Neuronal stem cell (in vitro differentiated cells): ENCODE measurements at regions not wholly inside any gene's neighbourhood (a gene's known extent, or its start where the extent isn't known, plus 50 kb on each side); places are given as distances from the start of the nearest gene placed in this dataset.
A peak's percentile ranks its signal among the peaks of the same experiment; 100 is the strongest.
"Not testable (repeated sequence)": the region's sequence is repeated elsewhere in the genome, so short reads cannot be mapped to it uniquely, and the experiment has no call there.

Source experiments
- DNase-seq: peaks from one replicate; pipeline ENCODE4 v3.0.0-alpha.2; 2013; ENCODE audit warnings: low spot score
- H2AFZ ChIP-seq: one replicate; pipeline ENCODE4 v1.6.1; 2013; ENCODE audit warnings: mild to moderate bottlenecking, low read length, inconsistent platforms
- H2AK5ac ChIP-seq: 2 replicates; pipeline ENCODE4 v1.6.1; 2013; ENCODE audit warnings: low read depth, mild to moderate bottlenecking, inconsistent platforms, low read length, moderate library complexity, mixed read lengths
- H2BK120ac ChIP-seq: 2 replicates; pipeline ENCODE4 v1.6.1; 2013; ENCODE audit warnings: low read depth, mild to moderate bottlenecking, inconsistent platforms, low read length, moderate library complexity, mixed read lengths
- H2BK12ac ChIP-seq: one replicate; pipeline ENCODE4 v1.6.1; 2013; ENCODE audit warnings: low read length, inconsistent platforms
- H2BK15ac ChIP-seq: 2 replicates; pipeline ENCODE4 v1.6.1; 2013; ENCODE audit warnings: mild to moderate bottlenecking, low read length, inconsistent platforms, mixed read lengths
- H2BK5ac ChIP-seq: one replicate; pipeline ENCODE4 v1.6.1; 2013; ENCODE audit warnings: inconsistent platforms, mild to moderate bottlenecking, low read length, moderate library complexity
- H3K14ac ChIP-seq: one replicate; pipeline ENCODE4 v1.6.1; 2013; ENCODE audit warnings: low read length, inconsistent platforms
- H3K18ac ChIP-seq: 2 replicates; pipeline ENCODE4 v1.6.1; 2013; ENCODE audit warnings: low read length, inconsistent platforms
- H3K23ac ChIP-seq: 2 replicates; pipeline ENCODE4 v1.6.1; 2013; ENCODE audit warnings: low read depth, mild to moderate bottlenecking, mixed read lengths, low read length, inconsistent platforms; ENCODE audit not compliant: poor library complexity
- H3K27ac ChIP-seq: replicated peaks from 3 replicates; pipeline ENCODE4 v1.5.1; 2013; ENCODE audit warnings: low read length, inconsistent platforms
- H3K27me3 ChIP-seq, 3 experiments: 2 replicates each; pipeline ENCODE4 v1.6.1; 2013; ENCODE audit warnings: low read length in 3 of 3, mild to moderate bottlenecking in 2 of 3, inconsistent platforms in 1 of 3, low read depth in 1 of 3, mixed read lengths in 1 of 3, moderate library complexity in 1 of 3; ENCODE audit not compliant: control insufficient read depth in 3 of 3, insufficient read depth in 3 of 3
- H3K36me3 ChIP-seq, 2 donors: replicated peaks in 1 of 2; 2 replicates each; pipeline ENCODE4 v1.6.1; 2013; ENCODE audit warnings: low read length in 2 of 2; ENCODE audit not compliant: control insufficient read depth in 2 of 2, insufficient read depth in 2 of 2
- H3K4ac ChIP-seq: 2 replicates; pipeline ENCODE4 v1.6.1; 2013; ENCODE audit warnings: inconsistent platforms, mild to moderate bottlenecking, low read length, moderate library complexity
- H3K4me1 ChIP-seq, 2 donors: 1 replicate in 1 of 2; 2 replicates in 1 of 2; pipeline ENCODE4 v1.6.1; 2013; ENCODE audit warnings: low read length in 2 of 2, low read depth in 1 of 2; ENCODE audit not compliant: control insufficient read depth in 2 of 2, insufficient read depth in 1 of 2
- H3K4me2 ChIP-seq: one replicate; pipeline ENCODE4 v1.6.1; 2013; ENCODE audit warnings: mild to moderate bottlenecking, low read length, inconsistent platforms; ENCODE audit not compliant: insufficient read depth, poor library complexity, severe bottlenecking
- H3K4me3 ChIP-seq, 2 donors: 2 replicates each; pipeline ENCODE4 v1.5.1; 2013; ENCODE audit warnings: low read length in 2 of 2, mild to moderate bottlenecking in 2 of 2, inconsistent platforms in 1 of 2, moderate library complexity in 1 of 2
- H3K79me1 ChIP-seq: one replicate; pipeline ENCODE4 v1.6.1; 2013; ENCODE audit warnings: low read depth, mild to moderate bottlenecking, inconsistent platforms, low read length, moderate library complexity
- H3K9ac ChIP-seq: one replicate; pipeline ENCODE4 v1.6.1; 2013; ENCODE audit warnings: mild to moderate bottlenecking, low read depth, low read length, inconsistent platforms; ENCODE audit not compliant: poor library complexity
- H3K9me3 ChIP-seq, 2 donors: replicated peaks in 1 of 2; 2 replicates each; pipeline versions ENCODE3 to v1.6.1; 2013; ENCODE audit warnings: low read length in 2 of 2, mild to moderate bottlenecking in 2 of 2, inconsistent platforms in 1 of 2, low read depth in 1 of 2, mixed read lengths in 1 of 2, moderate library complexity in 1 of 2; ENCODE audit not compliant: control insufficient read depth in 2 of 2, insufficient read depth in 1 of 2
- H4K8ac ChIP-seq: one replicate; pipeline ENCODE4 v1.6.1; 2013; ENCODE audit warnings: low read depth, mild to moderate bottlenecking, inconsistent platforms, low read length, moderate library complexity
- H4K91ac ChIP-seq: one replicate; pipeline ENCODE4 v1.6.1; 2013; ENCODE audit warnings: low read length, low read depth, mild to moderate bottlenecking, inconsistent platforms; ENCODE audit not compliant: poor library complexity
- WGBS, 2 donors: extraction: QIAGEN DNeasy Blood & Tissue Kit; methylation state at CpG; one replicate each; pipeline ENCODE4 v1.1.7; 2013; ENCODE audit warnings: missing lambda C conversion rate in 2 of 2, mixed read lengths in 1 of 2; ENCODE audit not compliant: insufficient read length in 2 of 2, insufficient replicate concordance in 1 of 2; ENCODE audit errors: extremely low coverage in 2 of 2; 5-methylcytosine and 5-hydroxymethylcytosine counted together

- Histone ChIP-seq H3K4ac (no peak overlapping the region), H2AK5ac (no peak overlapping the region), H3K27me3 (peaks cover 0 to 3% (median 0%) of the 10 kb centered on the region in 3 experiments), H4K8ac (no peak overlapping the region), H3K14ac (no peak overlapping the region), H4K91ac (no peak overlapping the region), H3K23ac (no peak overlapping the region), H2AFZ (peak overlapping the region; percentile 94), H3K9me3 (no peaks in the 10 kb centered on the region), H2BK15ac (no peak overlapping the region), H3K27ac (no peak overlapping the region), H3K4me1 (peaks cover 0 to 2% of the 10 kb centered on the region in 2 donors), H3K9ac (no peak overlapping the region), H3K4me3 (no peak overlapping the region), H2BK12ac (no peak overlapping the region), H3K18ac (no peak overlapping the region), H3K79me1 (no peaks in the 10 kb centered on the region), H3K36me3 (no peaks in the 10 kb centered on the region), H2BK5ac (no peak overlapping the region), H2BK120ac (no peak overlapping the region), H3K4me2 (no peak overlapping the region)
- WGBS, 2 donors, result no CpG with 5 or more reads among the region's 2 CpGs
- no peak for DNase-seq
These were observed 73.3 kb upstream of the CHD6 start for GRCh38 chr20:41691443-41691842.

- peaks cover 0 to 3% of the 10 kb centered on the region in 2 donors for H3K4me1 ChIP-seq
- DNase-seq, result no peak
- no peak overlapping the region for H3K4me3 ChIP-seq
- H3K4me2 ChIP-seq, result no peak overlapping the region
- H4K91ac ChIP-seq, result no peak overlapping the region
- no peak overlapping the region for H2BK15ac ChIP-seq
- no peak overlapping the region for H3K23ac ChIP-seq
- H4K8ac ChIP-seq, result no peak overlapping the region
- no peaks in the 10 kb centered on the region for H3K79me1 ChIP-seq
- no CpG with 5 or more reads among the region's 1 CpG for WGBS, 2 donors
- peaks cover 0 to 3% (median 0%) of the 10 kb centered on the region in 3 experiments for H3K27me3 ChIP-seq
- no peak overlapping the region for H3K4ac ChIP-seq
- no peak overlapping the region for H2AK5ac ChIP-seq
- H3K18ac ChIP-seq, result no peak overlapping the region
- H2BK5ac ChIP-seq, result no peak overlapping the region
- H3K36me3 ChIP-seq, result no peaks in the 10 kb centered on the region
- H3K27ac ChIP-seq, result no peak overlapping the region
- no peak overlapping the region for H3K9ac ChIP-seq
- H3K9me3 ChIP-seq, result no peaks in the 10 kb centered on the region
- no peak overlapping the region for H2BK12ac ChIP-seq
- no peak overlapping the region for H2AFZ ChIP-seq
- H2BK120ac ChIP-seq, result no peak overlapping the region
- H3K14ac ChIP-seq, result no peak overlapping the region
These were observed 72.5 kb upstream of the CHD6 start for GRCh38 chr20:41690702-41691101.

- Histone ChIP-seq H3K18ac (no peak overlapping the region), H2BK15ac (no peak overlapping the region), H3K4ac (no peak overlapping the region), H3K4me1 (peaks cover 0 to 1% of the 10 kb centered on the region in 2 donors), H3K9ac (no peak overlapping the region), H4K8ac (no peak overlapping the region), H3K9me3 (no peaks in the 10 kb centered on the region), H3K14ac (no peak overlapping the region), H3K27ac (no peak overlapping the region), H3K79me1 (peaks cover 2% of the 10 kb centered on the region), H4K91ac (no peak overlapping the region), H2AK5ac (no peak overlapping the region), H2AFZ (no peak overlapping the region), H3K36me3 (no peaks in the 10 kb centered on the region), H3K4me2 (no peak overlapping the region), H3K23ac (no peak overlapping the region), H3K27me3 (no peaks in the 10 kb centered on the region), H2BK120ac (no peak overlapping the region), H2BK12ac (no peak overlapping the region), H3K4me3 (no peak overlapping the region), H2BK5ac (no peak overlapping the region)
- WGBS, 2 donors, result no CpG with 5 or more reads among the region's 6 CpGs
- no peak for DNase-seq
These were observed 68.8 kb upstream of the CHD6 start for GRCh38 chr20:41686961-41687360.

GRCh38 chr20:41685145-41685544 is 67.0 kb upstream of the CHD6 start:
- H3K4me3 ChIP-seq, H4K8ac ChIP-seq, H3K4ac ChIP-seq, H2BK15ac ChIP-seq, H2BK120ac ChIP-seq, H3K18ac ChIP-seq, H2AK5ac ChIP-seq, H2AFZ ChIP-seq, H3K9ac ChIP-seq, H2BK12ac ChIP-seq, H3K4me2 ChIP-seq, H3K27ac ChIP-seq, H3K4me1 ChIP-seq, H3K9me3 ChIP-seq, DNase-seq, H3K14ac ChIP-seq, H3K23ac ChIP-seq, H3K36me3 ChIP-seq, H3K79me1 ChIP-seq, H2BK5ac ChIP-seq, H3K27me3 ChIP-seq, H4K91ac ChIP-seq: not testable (repeated sequence)
- no CpG with 5 or more reads among the region's 4 CpGs for WGBS, 2 donors
